Astrocyte (in vitro differentiated cells and primary cell): ENCODE measurements at regions not wholly inside any gene's neighbourhood (a gene's known extent, or its start where the extent isn't known, plus 50 kb on each side); places are given as distances from the start of the nearest gene placed in this dataset.

ENCODE experiments used
- DNase-seq: peaks from one replicate; pipeline ENCODE4 v3.0.0-alpha.2; 2010; ENCODE audit warnings: low read depth
- FAIRE-seq: peaks from 2 replicates; lab custom pipeline; 2011; peaks lifted over from hg19 to GRCh38; lab: Jason Lieb, UNC
- H2AFZ ChIP-seq: 2 replicates; pipeline ENCODE4 v1.6.0; 2012; ENCODE audit warnings: low read depth, low read length, inconsistent platforms
- H3K27ac ChIP-seq: 2 replicates; pipeline ENCODE4 v1.5.1; 2011; ENCODE audit warnings: low read depth, low read length, inconsistent platforms
- H3K27me3 ChIP-seq: 2 replicates; pipeline ENCODE4 v1.6.0; 2011; ENCODE audit warnings: low read length, inconsistent platforms; ENCODE audit not compliant: insufficient read depth
- H3K36me3 ChIP-seq: 2 replicates; pipeline ENCODE4 v1.5.1; 2011; ENCODE audit warnings: low read length, inconsistent platforms; ENCODE audit not compliant: insufficient read depth
- H3K4me1 ChIP-seq: 2 replicates; pipeline ENCODE4 v1.5.1; 2011; ENCODE audit warnings: low read length, inconsistent platforms; ENCODE audit not compliant: insufficient read depth
- H3K4me2 ChIP-seq: 2 replicates; pipeline ENCODE4 v1.6.0; 2012; ENCODE audit warnings: low read length, inconsistent platforms
- H3K4me3 ChIP-seq: 2 replicates; pipeline ENCODE4 v1.5.1; 2011; ENCODE audit warnings: low read depth, mild to moderate bottlenecking, low read length, inconsistent platforms; ENCODE audit not compliant: insufficient read depth
- H3K79me2 ChIP-seq: 2 replicates; pipeline ENCODE4 v1.6.0; 2012; ENCODE audit warnings: mild to moderate bottlenecking, low read length, inconsistent platforms; ENCODE audit not compliant: insufficient read depth
- H3K9ac ChIP-seq: 2 replicates; pipeline ENCODE4 v1.6.0; 2012; ENCODE audit warnings: mild to moderate bottlenecking, low read length, inconsistent platforms
- H3K9me3 ChIP-seq: 2 replicates; pipeline ENCODE4 v1.5.1; 2012; ENCODE audit warnings: low read depth, mild to moderate bottlenecking, low read length, inconsistent platforms; ENCODE audit not compliant: insufficient read depth
- H4K20me1 ChIP-seq: 2 replicates; pipeline ENCODE4 v1.6.0; 2012; ENCODE audit warnings: low read length, inconsistent platforms; ENCODE audit not compliant: insufficient read depth
- H3K27ac Mint-ChIP-seq: one replicate; pipeline ENCODE4 v1.8.0; 2021; ENCODE audit warnings: mild to moderate bottlenecking, mixed read lengths; ENCODE audit not compliant: unreplicated experiment
- H3K27me3 Mint-ChIP-seq: one replicate; pipeline ENCODE4 v1.8.0; 2021; ENCODE audit warnings: low read depth, mixed read lengths; ENCODE audit not compliant: unreplicated experiment
- H3K36me3 Mint-ChIP-seq: one replicate; pipeline ENCODE4 v1.8.0; 2021; ENCODE audit warnings: low read depth, mixed read lengths; ENCODE audit not compliant: unreplicated experiment
- H3K4me1 Mint-ChIP-seq: one replicate; pipeline ENCODE4 v1.8.0; 2021; ENCODE audit warnings: low read depth, mixed read lengths; ENCODE audit not compliant: unreplicated experiment
- H3K4me3 Mint-ChIP-seq: one replicate; pipeline ENCODE4 v1.8.0; 2021; ENCODE audit warnings: mild to moderate bottlenecking, moderate library complexity, mixed read lengths; ENCODE audit not compliant: unreplicated experiment
- H3K9me3 Mint-ChIP-seq: one replicate; pipeline ENCODE4 v1.8.0; 2021; ENCODE audit warnings: mild to moderate bottlenecking, mixed read lengths; ENCODE audit not compliant: unreplicated experiment
- CTCF ChIP-seq: IDR thresholded peaks from 2 replicates; pipeline ENCODE4 v1.5.1; 2011; ENCODE audit warnings: low read depth, mild to moderate bottlenecking, inconsistent platforms, low read length, moderate library complexity; ENCODE audit not compliant: insufficient read depth
- EZH2 ChIP-seq: IDR thresholded peaks from 2 replicates; pipeline ENCODE4 v1.6.1; 2012; ENCODE audit warnings: mild to moderate bottlenecking, low read length, inconsistent platforms; ENCODE audit not compliant: insufficient read depth

DNA sequence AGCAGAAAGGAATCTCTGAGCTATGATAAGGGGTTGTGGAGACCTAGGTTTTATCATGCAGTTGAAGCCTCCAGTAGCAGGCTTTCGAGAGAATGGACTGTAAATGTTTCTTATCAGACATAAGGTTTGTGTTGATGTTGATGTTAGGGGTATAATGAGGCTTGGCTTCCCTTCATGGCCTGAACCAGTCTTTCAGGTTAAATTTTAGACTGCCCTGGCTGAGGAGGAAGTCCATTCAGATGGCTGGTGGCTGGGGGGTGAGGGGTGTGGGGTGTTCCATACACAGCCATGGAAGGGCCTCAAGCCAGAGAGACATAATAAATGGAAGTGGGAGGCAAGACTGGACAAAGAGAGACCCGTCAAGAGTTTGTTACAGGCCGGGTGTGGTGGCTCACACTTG, 65.1 kb downstream of the IRF2BPL start:
- Histone ChIP-seq H3K9me3 (no peaks in the 10 kb centered on the region), H3K27ac (no peak overlapping the region), H3K27me3 (no peaks in the 10 kb centered on the region), H3K4me3 (no peak overlapping the region), H3K36me3 (peaks cover 2% of the 10 kb centered on the region), H3K4me2 (peak overlapping the region; percentile 29), H3K9ac (no peak overlapping the region), H4K20me1 (peaks cover 8% of the 10 kb centered on the region), H3K79me2 (peaks cover 39% of the 10 kb centered on the region), H2AFZ (no peak overlapping the region), H3K4me1 (peaks cover 37% of the 10 kb centered on the region)
- TF ChIP-seq CTCF, result no peak
- TF ChIP-seq EZH2, result no peak
- H3K4me1 Mint-ChIP-seq, result peaks cover 34% of the 10 kb centered on the region
- peaks cover 21% of the 10 kb centered on the region for H3K36me3 Mint-ChIP-seq
- H3K9me3 Mint-ChIP-seq, result no peaks in the 10 kb centered on the region
- no peak for FAIRE-seq
- H3K4me3 Mint-ChIP-seq, result peak overlapping the region; percentile 71
- DNase-seq, result no peak
- H3K27me3 Mint-ChIP-seq, result peaks cover 5% of the 10 kb centered on the region
- no peak overlapping the region for H3K27ac Mint-ChIP-seq

DNA sequence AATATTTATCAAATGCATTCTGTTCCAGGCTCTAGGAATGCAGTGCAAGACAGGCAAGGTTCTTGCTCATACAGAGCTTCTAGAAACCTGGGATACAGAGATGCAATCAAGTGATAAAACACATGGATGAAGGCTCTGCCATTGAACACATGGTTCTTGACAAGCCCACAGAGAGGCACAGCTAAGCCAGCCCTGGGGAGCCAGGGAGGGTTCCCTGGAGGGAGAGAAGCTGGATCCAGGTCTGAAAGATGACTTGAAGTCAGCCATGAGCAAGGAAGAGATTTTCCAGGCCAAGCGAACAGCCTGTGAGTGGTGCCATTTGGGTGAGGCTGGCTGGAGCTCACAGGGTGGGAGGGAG, 66.2 kb downstream of the IRF2BPL start:
- Histone ChIP-seq H3K4me2 (peak overlapping the region; percentile 84), H2AFZ (no peak overlapping the region), H3K4me1 (peaks cover 45% of the 10 kb centered on the region), H3K36me3 (peaks cover 2% of the 10 kb centered on the region), H3K9me3 (no peaks in the 10 kb centered on the region), H3K9ac (peak overlapping the region; percentile 53), H3K4me3 (peak overlapping the region; percentile 47), H3K27ac (peak overlapping the region; percentile 54), H3K79me2 (peaks cover 39% of the 10 kb centered on the region), H4K20me1 (peaks cover 4% of the 10 kb centered on the region), H3K27me3 (no peaks in the 10 kb centered on the region)
- TF ChIP-seq CTCF, result no peak
- Mint-ChIP-seq H3K27ac (peak overlapping the region; percentile 81), H3K36me3 (peaks cover 15% of the 10 kb centered on the region), H3K4me1 (peaks cover 35% of the 10 kb centered on the region), H3K4me3 (peak overlapping the region; percentile 82), H3K9me3 (no peaks in the 10 kb centered on the region), H3K27me3 (peaks cover 5% of the 10 kb centered on the region)
- no peak for FAIRE-seq
- no peak for DNase-seq

- Mint-ChIP-seq H3K27ac (peak overlapping the region; percentile 100), H3K4me1 (peaks cover 38% of the 10 kb centered on the region), H3K36me3 (peaks cover 15% of the 10 kb centered on the region), H3K27me3 (peaks cover 3% of the 10 kb centered on the region), H3K9me3 (no peaks in the 10 kb centered on the region), H3K4me3 (peak overlapping the region; percentile 82)
- H2AFZ ChIP-seq, result no peak overlapping the region
- H3K4me1 ChIP-seq, result peaks cover 51% of the 10 kb centered on the region
- H3K4me3 ChIP-seq, result peak overlapping the region; percentile 49
- peaks cover 2% of the 10 kb centered on the region for H3K36me3 ChIP-seq
- no peak for TF ChIP-seq EZH2
- H3K27me3 ChIP-seq, result no peaks in the 10 kb centered on the region
- no peaks in the 10 kb centered on the region for H3K9me3 ChIP-seq
- H4K20me1 ChIP-seq, result peaks cover 4% of the 10 kb centered on the region
- peak overlapping the region; percentile 88 for H3K27ac ChIP-seq
- peak overlapping the region; percentile 76 for H3K9ac ChIP-seq
- peak overlapping the region; percentile 84 for H3K4me2 ChIP-seq
- peak; percentile 98 for DNase-seq
- FAIRE-seq, result peak; percentile 23
- H3K79me2 ChIP-seq, result peaks cover 39% of the 10 kb centered on the region
Measured at GRCh38 chr14:76961631-76962302, 66.7 kb downstream of the IRF2BPL start.
